Cardiac fibroblast (primary cell): ENCODE measurements at regions not wholly inside any gene's neighbourhood (a gene's known extent, or its start where the extent isn't known, plus 50 kb on each side); places are given as distances from the start of the nearest gene placed in this dataset.

Source experiments
- DNase-seq, 2 donors: peaks; one replicate each; pipeline versions ENCODE4 v3.0.0 to v3.0.0-alpha.2; 2010; ENCODE audit warnings: low read depth in 2 of 2
- H3K4me3 ChIP-seq, 2 donors: replicated peaks in 1 of 2; 1 replicate in 1 of 2; 2 replicates in 1 of 2; pipeline ENCODE4 v1.5.1; 2011; ENCODE audit warnings: low read depth in 2 of 2, low read length in 2 of 2, mild to moderate bottlenecking in 2 of 2, moderate library complexity in 1 of 2
- TF ChIP-seq, protein P1 (sequence below): IDR thresholded peaks from one replicate; pipeline ENCODE4 v1.5.1; 2011; ENCODE audit warnings: low read depth, mild to moderate bottlenecking, low read length, inconsistent platforms

DNA sequence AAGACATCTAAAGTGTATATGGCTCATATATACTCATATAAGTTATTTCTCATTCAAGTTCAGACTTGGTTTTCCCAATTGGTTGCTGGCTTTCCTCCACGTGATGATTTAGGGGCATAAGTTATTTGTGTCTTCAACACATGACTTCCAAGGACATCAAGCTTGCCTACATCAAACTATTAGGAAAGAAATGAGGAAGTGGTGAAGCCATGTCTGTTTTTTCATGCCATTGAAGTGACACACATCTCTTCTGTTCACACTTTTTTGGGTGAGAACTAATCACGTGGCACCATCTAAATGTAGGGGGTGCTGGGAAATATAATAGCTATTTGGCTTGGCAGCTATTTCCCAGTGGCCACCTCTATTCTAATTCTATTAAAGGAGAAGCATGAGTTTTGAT lies 282.1 kb downstream of the OMA1 start:
- TF ChIP-seq, protein P1, sequence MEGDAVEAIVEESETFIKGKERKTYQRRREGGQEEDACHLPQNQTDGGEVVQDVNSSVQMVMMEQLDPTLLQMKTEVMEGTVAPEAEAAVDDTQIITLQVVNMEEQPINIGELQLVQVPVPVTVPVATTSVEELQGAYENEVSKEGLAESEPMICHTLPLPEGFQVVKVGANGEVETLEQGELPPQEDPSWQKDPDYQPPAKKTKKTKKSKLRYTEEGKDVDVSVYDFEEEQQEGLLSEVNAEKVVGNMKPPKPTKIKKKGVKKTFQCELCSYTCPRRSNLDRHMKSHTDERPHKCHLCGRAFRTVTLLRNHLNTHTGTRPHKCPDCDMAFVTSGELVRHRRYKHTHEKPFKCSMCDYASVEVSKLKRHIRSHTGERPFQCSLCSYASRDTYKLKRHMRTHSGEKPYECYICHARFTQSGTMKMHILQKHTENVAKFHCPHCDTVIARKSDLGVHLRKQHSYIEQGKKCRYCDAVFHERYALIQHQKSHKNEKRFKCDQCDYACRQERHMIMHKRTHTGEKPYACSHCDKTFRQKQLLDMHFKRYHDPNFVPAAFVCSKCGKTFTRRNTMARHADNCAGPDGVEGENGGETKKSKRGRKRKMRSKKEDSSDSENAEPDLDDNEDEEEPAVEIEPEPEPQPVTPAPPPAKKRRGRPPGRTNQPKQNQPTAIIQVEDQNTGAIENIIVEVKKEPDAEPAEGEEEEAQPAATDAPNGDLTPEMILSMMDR, result no peak
- no peak overlapping the region for H3K4me3 ChIP-seq
- no peak for DNase-seq

GRCh38 chr1:58262702-58263101 lies 283.8 kb downstream of the OMA1 start:
- no peak for DNase-seq
- no peak overlapping the region for H3K4me3 ChIP-seq
- TF ChIP-seq, protein P1, result no peak

- TF ChIP-seq, protein P1, result no peak
- H3K4me3 ChIP-seq, result no peak overlapping the region
- no peak for DNase-seq
These were observed 288.4 kb downstream of the OMA1 start for GRCh38 chr1:58258082-58258481.

DNA sequence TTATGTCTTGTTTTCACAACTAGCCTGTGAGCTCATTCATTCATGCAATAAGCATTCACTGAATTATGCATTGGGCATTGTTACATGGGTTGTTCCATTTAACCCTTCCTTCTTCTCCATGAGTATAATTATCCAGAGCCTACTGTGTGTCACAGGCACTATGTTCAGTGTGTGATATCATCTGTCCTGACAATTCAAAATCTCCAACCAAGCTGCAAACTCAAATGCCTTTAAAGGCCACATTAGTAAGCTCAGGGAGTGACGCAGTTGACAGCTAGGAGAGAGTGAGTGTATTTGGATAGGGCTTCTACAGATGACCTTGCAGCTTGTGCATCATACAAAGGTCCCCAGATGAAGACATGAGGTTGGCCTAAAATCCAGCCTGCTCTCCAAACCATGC lies 289.5 kb downstream of the OMA1 start:
- H3K4me3 ChIP-seq, result no peak overlapping the region
- no peak for DNase-seq
- TF ChIP-seq, protein P1, result no peak

GRCh38 chr1:58256546-58256945 lies 290.0 kb downstream of the OMA1 start:
- no peak for DNase-seq
- TF ChIP-seq, protein P1, result no peak
- H3K4me3 ChIP-seq, result no peak overlapping the region

DNA sequence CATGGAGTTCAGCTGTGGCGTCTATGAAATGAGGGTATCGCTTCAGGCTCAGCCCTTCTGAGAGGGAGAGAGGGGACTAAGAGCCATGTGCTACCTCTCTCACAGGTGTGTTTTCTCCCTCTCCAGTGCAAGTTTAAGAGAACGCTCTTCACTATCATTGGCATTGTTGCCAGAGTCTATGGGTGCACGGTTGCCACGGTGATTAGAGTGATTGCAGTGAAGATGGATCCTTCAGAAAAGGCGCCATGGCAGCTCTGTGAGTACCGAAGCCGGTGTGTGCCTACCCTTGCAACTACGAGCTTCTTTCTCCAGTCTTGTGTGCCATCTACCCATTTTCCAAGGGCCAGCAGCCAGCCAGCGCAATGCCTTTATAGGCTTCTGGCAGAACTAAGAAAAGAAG lies 290.5 kb downstream of the OMA1 start:
- H3K4me3 ChIP-seq, result no peak overlapping the region
- TF ChIP-seq, protein P1, result no peak

DNA sequence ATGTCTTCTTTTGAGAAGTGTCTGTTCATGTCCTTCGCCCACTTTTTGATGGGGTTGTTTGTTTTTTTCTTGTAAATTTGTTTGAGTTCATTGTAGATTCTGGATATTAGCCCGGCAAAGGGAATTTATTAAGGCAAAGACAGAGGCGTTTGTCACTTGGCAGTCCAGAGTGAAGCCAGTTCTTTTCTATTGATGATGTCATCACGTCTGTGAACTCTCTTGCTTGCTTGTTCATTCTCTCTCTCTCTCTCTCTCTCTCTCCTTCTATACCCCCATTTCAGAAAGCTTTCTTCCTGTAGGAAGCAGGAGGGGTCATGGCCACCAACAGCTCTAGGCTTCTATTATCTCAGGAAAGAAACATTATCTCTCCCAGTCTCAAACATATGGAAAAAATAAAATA lies 291.3 kb downstream of the OMA1 start:
- H3K4me3 ChIP-seq, result no peak overlapping the region
- TF ChIP-seq, protein P1, result no peak
- DNase-seq, result no peak

More for the DNA sequence above, 290.5 kb downstream of the OMA1 start:
- no peak for DNase-seq
